HCT116 (cell line): ENCODE measurements at regions not wholly inside any gene's neighbourhood (a gene's known extent, or its start where the extent isn't known, plus 50 kb on each side); places are given as distances from the start of the nearest gene placed in this dataset.

ENCODE experiments used
- ATAC-seq: fragments of 200-7000 bp; cut with Tn5 transposase; 2 replicates; pipeline ENCODE4 v1.9.1; 2020; ENCODE audit warnings: mild to moderate bottlenecking, moderate library complexity
- BruUV-seq: library from RNA; stranded (reverse); fragments of 400-500 nt; replicated peaks from 2 replicates; lab custom pipeline; 2021; lab: Mats Ljungman, UMichigan
- CTCF ChIA-PET: fragments of 300-600 bp; sonication (Branson Sonifier 250); formaldehyde crosslinking; loops from one replicate; lab custom pipeline; 2021; ENCODE audit warnings: antibody characterized with exemption; lab: Charles Lee
- POLR2A ChIA-PET: fragments of 300-600, 350-600 bp; sonication (Branson Sonifier 250); formaldehyde crosslinking; loops from one replicate; lab custom pipeline; 2021; ENCODE audit warnings: antibody characterized with exemption; lab: Charles Lee
- RAD21 ChIA-PET, 2 experiments: fragments of 300-600 bp; sonication (Branson Sonifier 250); formaldehyde crosslinking; loops; one replicate each; lab custom pipeline; 2023; ENCODE audit warnings: low total read pairs in 2 of 2; ENCODE audit not compliant: uncharacterized antibody in 2 of 2, unreplicated experiment in 2 of 2, low non-redundant PET in 1 of 2; lab: Charles Lee
- DNase-seq: peaks from one replicate; pipeline ENCODE4 v3.0.0-alpha.2; 2010; ENCODE audit warnings: low read depth, low spot score
- H2AFZ ChIP-seq: fragments of 200-600 bp; shearing (Covaris generic), sonication (generic); 2 replicates; pipeline ENCODE4 v1.6.1; 2017; ENCODE audit warnings: low read depth, mixed run types, mixed read lengths, antibody characterized with exemption, low read length; ENCODE audit not compliant: poor library complexity, severe bottlenecking
- H3K27ac ChIP-seq: 2 replicates; pipeline ENCODE4 v1.5.1; 2012; ENCODE audit warnings: low read depth, low read length
- H3K27me3 ChIP-seq: fragments of 200-600 bp; sonication (generic); 2 replicates; pipeline ENCODE4 v1.6.1; 2016; ENCODE audit warnings: mixed run types, low read length, mixed read lengths; ENCODE audit not compliant: insufficient read depth
- H3K36me3 ChIP-seq, 2 experiments: fragments of 200-500 bp in 1 of 2; fragments of 200-600 bp in 1 of 2; sonication (Bioruptor generic) in 1 of 2; sonication (generic) in 1 of 2; 2 replicates each; pipeline versions ENCODE4 v1.5.1 to v1.6.1; 2014 to 2016; ENCODE audit warnings: low read length in 2 of 2, inconsistent platforms in 1 of 2, mixed read lengths in 1 of 2, mixed run types in 1 of 2; ENCODE audit not compliant: insufficient read depth in 2 of 2, control insufficient read depth in 1 of 2
- H3K4me1 ChIP-seq, 2 experiments: fragments of 200-600 bp in 1 of 2; sonication (generic) in 1 of 2; 2 replicates each; pipeline versions ENCODE4 v1.5.1 to v1.6.1; 2012 to 2017; ENCODE audit warnings: low read length in 2 of 2, inconsistent platforms in 1 of 2, mild to moderate bottlenecking in 1 of 2, mixed read lengths in 1 of 2, mixed run types in 1 of 2, moderate library complexity in 1 of 2; ENCODE audit not compliant: insufficient read depth in 2 of 2, control insufficient read depth in 1 of 2
- H3K4me2 ChIP-seq: fragments of 200-600 bp; sonication (generic); 2 replicates; pipeline ENCODE4 v1.6.1; 2017; ENCODE audit warnings: mixed run types, low read length, mixed read lengths
- H3K4me3 ChIP-seq, 2 experiments: fragments of 200-600 bp in 1 of 2; sonication (generic) in 1 of 2; replicated peaks in 1 of 2; 2 replicates each; pipeline ENCODE4 v1.5.1; 2011 to 2016; ENCODE audit warnings: low read length in 2 of 2, control low read depth in 1 of 2, low read depth in 1 of 2, mild to moderate bottlenecking in 1 of 2, mixed read lengths in 1 of 2, mixed run types in 1 of 2
- H3K79me2 ChIP-seq: fragments of 200-600 bp; sonication (generic); 2 replicates; pipeline ENCODE4 v1.6.1; 2017; ENCODE audit warnings: mild to moderate bottlenecking, mixed run types, low read length, moderate library complexity, mixed read lengths; ENCODE audit not compliant: insufficient read depth
- H3K9ac ChIP-seq: fragments of 200-600 bp; sonication (generic); 2 replicates; pipeline ENCODE4 v1.6.1; 2016; ENCODE audit warnings: low read length, mixed read lengths
- H3K9me2 ChIP-seq: fragments of 200-600 bp; sonication (generic), shearing (Covaris generic); 2 replicates; pipeline ENCODE4 v1.6.1; 2017; ENCODE audit warnings: mixed run types, mild to moderate bottlenecking, moderate library complexity; ENCODE audit not compliant: insufficient read depth
- H3K9me3 ChIP-seq, 2 experiments: fragments of 200-500 bp in 1 of 2; fragments of 200-600 bp in 1 of 2; sonication (Bioruptor generic) in 1 of 2; sonication (generic) in 1 of 2; 2 replicates each; pipeline ENCODE4 v1.6.1; 2014 to 2017; ENCODE audit warnings: low read length in 2 of 2, mixed read lengths in 2 of 2, inconsistent platforms in 1 of 2, low read depth in 1 of 2, mild to moderate bottlenecking in 1 of 2, mixed run types in 1 of 2, moderate library complexity in 1 of 2; ENCODE audit not compliant: control insufficient read depth in 1 of 2, insufficient read depth in 1 of 2
- H4K20me1 ChIP-seq: fragments of 200-600 bp; sonication (generic), shearing (Covaris generic); 2 replicates; pipeline ENCODE4 v1.6.1; 2017; ENCODE audit warnings: mixed run types, mild to moderate bottlenecking, moderate library complexity; ENCODE audit not compliant: insufficient read depth
- CEBPB ChIP-seq: IDR thresholded peaks from 2 replicates; pipeline ENCODE4 v1.6.1; 2012; ENCODE audit warnings: low read depth
- EZH2 ChIP-seq: fragments of 200-600 bp; sonication (generic); IDR thresholded peaks from 2 replicates; pipeline ENCODE4 v1.6.1; 2017; ENCODE audit warnings: antibody characterized with exemption, mixed run types
- SIN3A ChIP-seq: IDR thresholded peaks from 2 replicates; pipeline ENCODE4 v1.6.1; 2012; ENCODE audit warnings: low read depth
- SP1 ChIP-seq: IDR thresholded peaks from 2 replicates; pipeline ENCODE4 v1.6.1; 2012; ENCODE audit warnings: low read depth
- ZNF274 ChIP-seq: fragments of 200-500 bp; sonication (Bioruptor generic); IDR thresholded peaks from 2 replicates; pipeline ENCODE4 v1.6.1; 2014; ENCODE audit warnings: mild to moderate bottlenecking, low read depth, low read length, inconsistent platforms
- intact Hi-C: fragments of 100-400 bp; cut with micrococcal nuclease; formaldehyde crosslinking; loops from 2 replicates; pipeline ENCODE4 v1.10.0; 2022
- TF ChIP-seq, protein P1 (sequence below): IDR thresholded peaks from 2 replicates; pipeline ENCODE4 v1.6.1; 2012

DNA sequence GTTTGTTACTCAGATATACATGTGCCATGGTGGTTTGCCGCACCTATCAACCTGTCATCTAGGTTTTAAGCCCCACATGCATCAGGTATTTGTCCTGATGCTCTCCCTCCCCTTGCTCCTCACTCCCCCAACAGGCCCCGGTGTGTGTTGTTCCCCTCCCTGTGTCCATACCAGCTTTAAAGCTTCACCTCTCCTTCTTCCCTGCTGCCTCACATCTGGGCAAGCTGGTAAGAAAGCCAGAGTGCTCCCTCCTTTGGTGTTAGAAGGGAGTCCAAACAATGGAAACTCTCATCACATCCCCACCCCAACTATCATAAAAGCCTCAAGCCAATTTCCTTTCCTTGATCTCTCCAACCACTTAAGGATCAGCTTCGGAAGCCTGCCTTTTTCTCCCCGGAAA, 1115.6 kb upstream of the GOT2 start:
- no peak overlapping the region for H3K9ac ChIP-seq
- BruUV-seq: no TSS peak
- ChIA-PET RAD21 (no interaction called here), CTCF (no interaction called here), POLR2A (no interaction called here)
- no peaks in the 10 kb centered on the region for H4K20me1 ChIP-seq
- no peak overlapping the region for H3K4me3 ChIP-seq
- ATAC-seq (no peak), DNase-seq (no peak)
- no peak overlapping the region for H3K4me2 ChIP-seq
- H3K27me3 ChIP-seq: no peaks in the 10 kb centered on the region
- peaks cover 4 to 13% of the 10 kb centered on the region in 2 experiments; a peak in 2 of 4 replicates for H3K9me3 ChIP-seq
- H3K4me1 ChIP-seq: no peaks in the 10 kb centered on the region
- H3K79me2 ChIP-seq: no peaks in the 10 kb centered on the region
- no peak overlapping the region for H2AFZ ChIP-seq
- H3K9me2 ChIP-seq: no peaks in the 10 kb centered on the region
- intact Hi-C loops: no loop called here
- no peaks in the 10 kb centered on the region for H3K36me3 ChIP-seq
- no peak overlapping the region for H3K27ac ChIP-seq
- TF ChIP-seq SIN3A (no peak), EZH2 (no peak)

DNA sequence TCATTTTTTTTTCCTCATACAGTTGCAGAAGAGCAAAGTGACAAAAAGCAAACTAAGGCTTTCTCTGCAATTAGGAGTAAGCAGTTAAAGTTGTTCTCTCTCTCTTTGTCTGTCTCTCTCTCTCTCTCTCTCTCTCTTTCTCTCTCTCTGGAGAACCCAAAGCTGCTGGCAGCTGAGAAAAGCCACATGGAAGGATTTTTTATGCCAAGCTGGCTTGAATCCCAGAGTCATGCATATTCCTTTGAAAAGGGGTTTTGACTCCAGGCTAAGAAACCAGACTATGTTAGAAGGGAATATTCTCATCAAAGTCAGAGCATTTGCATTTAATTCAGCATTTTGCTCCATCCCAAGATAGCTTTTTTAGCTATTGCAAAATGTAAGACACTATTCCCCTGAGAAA, 1114.2 kb upstream of the GOT2 start:
- ChIA-PET POLR2A (no interaction called here), CTCF (no interaction called here), RAD21 (no interaction called here)
- no peaks in the 10 kb centered on the region for H3K79me2 ChIP-seq
- no peaks in the 10 kb centered on the region for H3K27me3 ChIP-seq
- H4K20me1 ChIP-seq: no peaks in the 10 kb centered on the region
- no peak overlapping the region for H3K4me3 ChIP-seq
- no peaks in the 10 kb centered on the region for H3K36me3 ChIP-seq
- ATAC-seq (no peak), DNase-seq (no peak)
- H3K9me2 ChIP-seq: no peaks in the 10 kb centered on the region
- H3K9ac ChIP-seq: no peak overlapping the region
- no peak overlapping the region for H2AFZ ChIP-seq
- H3K9me3 ChIP-seq: peaks cover 9 to 15% of the 10 kb centered on the region in 2 experiments; a peak in 2 of 4 replicates
- no peak overlapping the region for H3K4me2 ChIP-seq
- TF ChIP-seq ZNF274: no peak
- TF ChIP-seq, protein P1, sequence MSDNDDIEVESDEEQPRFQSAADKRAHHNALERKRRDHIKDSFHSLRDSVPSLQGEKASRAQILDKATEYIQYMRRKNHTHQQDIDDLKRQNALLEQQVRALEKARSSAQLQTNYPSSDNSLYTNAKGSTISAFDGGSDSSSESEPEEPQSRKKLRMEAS: no peak
- TF ChIP-seq CEBPB: no peak
- no peak for TF ChIP-seq SP1
- intact Hi-C loops: no loop called here
- BruUV-seq: no TSS peak
- no peak overlapping the region for H3K27ac ChIP-seq
- H3K4me1 ChIP-seq: no peaks in the 10 kb centered on the region
